PFSK-1 (cell line): ENCODE measurements at regions not wholly inside any gene's neighbourhood (a gene's known extent, or its start where the extent isn't known, plus 50 kb on each side); places are given as distances from the start of the nearest gene placed in this dataset.

ENCODE experiments used
- FOXP2 ChIP-seq: optimal IDR thresholded peaks from 2 replicates; pipeline ENCODE3; 2011; ENCODE audit warnings: borderline replicate concordance, control low read depth, inconsistent platforms; ENCODE audit not compliant: insufficient read depth; ENCODE audit errors: extremely low read length, extremely low read depth
- POLR2AphosphoS5 ChIP-seq: IDR thresholded peaks from 2 replicates; pipeline ENCODE4 v1.6.1; 2012; ENCODE audit warnings: low read depth, mild to moderate bottlenecking, control low read depth, low read length, moderate library complexity
- SIN3A ChIP-seq: IDR thresholded peaks from 2 replicates; pipeline ENCODE4 v1.6.1; 2012; ENCODE audit warnings: mild to moderate bottlenecking, low read length, moderate library complexity, borderline replicate concordance; ENCODE audit not compliant: insufficient read depth
- TAF1 ChIP-seq: IDR thresholded peaks from 2 replicates; pipeline ENCODE4 v1.6.1; 2012; ENCODE audit warnings: low read length, control low read depth, borderline replicate concordance; ENCODE audit not compliant: insufficient read depth
- TF ChIP-seq, protein P1 (sequence below), 2 experiments: IDR thresholded peaks; 2 replicates each; pipeline versions ENCODE4 v1.6.1 to v1.8.0; 2011 to 2012; ENCODE audit warnings: low read depth in 2 of 2, low read length in 2 of 2, control low read depth in 1 of 2, inconsistent platforms in 1 of 2, mild to moderate bottlenecking in 1 of 2, moderate library complexity in 1 of 2; ENCODE audit not compliant: insufficient read depth in 1 of 2

DNA sequence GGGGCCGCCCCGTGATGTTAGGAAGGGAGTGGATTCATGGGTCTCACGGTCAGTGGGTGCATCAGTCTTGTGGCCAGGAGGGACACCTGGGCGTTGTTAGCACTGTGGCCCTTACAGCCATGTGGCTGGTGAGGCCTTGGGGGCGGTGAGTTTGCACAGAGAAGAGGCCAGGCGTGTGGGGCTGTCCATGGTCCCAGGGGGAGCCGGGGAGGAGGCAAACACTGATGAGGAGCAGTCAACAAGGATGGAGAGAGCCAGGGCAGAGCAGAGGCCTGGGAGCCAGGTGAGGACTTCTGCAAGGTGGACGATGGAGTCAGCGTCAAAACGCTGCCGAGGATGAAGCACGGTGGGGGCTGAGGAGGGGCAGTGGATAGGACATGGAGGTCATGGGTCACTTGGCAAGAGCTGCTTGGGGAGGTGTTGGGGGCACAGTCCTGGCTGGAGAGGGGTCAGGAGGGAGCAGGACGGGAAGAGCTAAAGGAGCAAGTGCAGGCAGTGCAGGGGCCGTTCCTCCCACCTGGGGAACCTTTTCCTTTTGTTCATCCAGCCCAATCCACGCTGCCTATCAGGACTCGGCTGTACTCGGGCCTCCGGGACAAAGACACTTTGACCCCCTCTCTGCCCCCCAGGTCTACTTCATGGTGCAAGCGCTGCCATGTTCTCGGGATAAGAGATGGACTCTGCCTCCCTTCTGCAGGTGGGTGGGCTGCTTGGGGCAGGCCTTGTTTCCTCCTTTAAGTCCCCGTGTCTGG lies 801.1 kb downstream of the TBC1D22A start:
- TF ChIP-seq POLR2AphosphoS5 (no peak), SIN3A (no peak), FOXP2 (no peak), TAF1 (no peak)
- TF ChIP-seq, protein P1, sequence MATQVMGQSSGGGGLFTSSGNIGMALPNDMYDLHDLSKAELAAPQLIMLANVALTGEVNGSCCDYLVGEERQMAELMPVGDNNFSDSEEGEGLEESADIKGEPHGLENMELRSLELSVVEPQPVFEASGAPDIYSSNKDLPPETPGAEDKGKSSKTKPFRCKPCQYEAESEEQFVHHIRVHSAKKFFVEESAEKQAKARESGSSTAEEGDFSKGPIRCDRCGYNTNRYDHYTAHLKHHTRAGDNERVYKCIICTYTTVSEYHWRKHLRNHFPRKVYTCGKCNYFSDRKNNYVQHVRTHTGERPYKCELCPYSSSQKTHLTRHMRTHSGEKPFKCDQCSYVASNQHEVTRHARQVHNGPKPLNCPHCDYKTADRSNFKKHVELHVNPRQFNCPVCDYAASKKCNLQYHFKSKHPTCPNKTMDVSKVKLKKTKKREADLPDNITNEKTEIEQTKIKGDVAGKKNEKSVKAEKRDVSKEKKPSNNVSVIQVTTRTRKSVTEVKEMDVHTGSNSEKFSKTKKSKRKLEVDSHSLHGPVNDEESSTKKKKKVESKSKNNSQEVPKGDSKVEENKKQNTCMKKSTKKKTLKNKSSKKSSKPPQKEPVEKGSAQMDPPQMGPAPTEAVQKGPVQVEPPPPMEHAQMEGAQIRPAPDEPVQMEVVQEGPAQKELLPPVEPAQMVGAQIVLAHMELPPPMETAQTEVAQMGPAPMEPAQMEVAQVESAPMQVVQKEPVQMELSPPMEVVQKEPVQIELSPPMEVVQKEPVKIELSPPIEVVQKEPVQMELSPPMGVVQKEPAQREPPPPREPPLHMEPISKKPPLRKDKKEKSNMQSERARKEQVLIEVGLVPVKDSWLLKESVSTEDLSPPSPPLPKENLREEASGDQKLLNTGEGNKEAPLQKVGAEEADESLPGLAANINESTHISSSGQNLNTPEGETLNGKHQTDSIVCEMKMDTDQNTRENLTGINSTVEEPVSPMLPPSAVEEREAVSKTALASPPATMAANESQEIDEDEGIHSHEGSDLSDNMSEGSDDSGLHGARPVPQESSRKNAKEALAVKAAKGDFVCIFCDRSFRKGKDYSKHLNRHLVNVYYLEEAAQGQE (IDR thresholded peaks at IDR 0.05; ENCODE audit: insufficient read depth in 1 of 2, low read depth in 2 of 2, low read length in 2 of 2), result no peak

DNA sequence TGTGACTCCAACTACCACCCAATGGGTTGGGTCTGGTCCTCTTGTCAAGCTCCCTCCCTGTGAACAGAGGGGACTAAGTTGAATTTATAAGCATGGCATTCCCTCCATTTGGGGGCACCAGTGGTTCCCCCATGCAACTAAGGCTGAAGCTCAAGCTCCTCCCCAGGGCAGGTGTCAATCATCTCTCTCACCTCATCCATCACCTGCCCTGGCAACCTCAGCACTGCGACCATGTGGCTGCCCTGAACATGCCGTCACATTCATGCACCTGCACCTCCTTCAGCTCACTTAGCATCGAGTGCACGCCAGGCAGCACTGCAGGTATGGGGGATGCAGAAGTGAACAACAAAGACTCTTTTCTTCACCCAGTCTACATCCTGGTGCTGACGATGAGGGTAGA lies 799.3 kb downstream of the TBC1D22A start:
- TF ChIP-seq SIN3A (no peak), POLR2AphosphoS5 (no peak), FOXP2 (no peak), TAF1 (no peak)
- TF ChIP-seq, protein P1 (IDR thresholded peaks at IDR 0.05; ENCODE audit: insufficient read depth in 1 of 2, low read depth in 2 of 2, low read length in 2 of 2), result no peak

DNA sequence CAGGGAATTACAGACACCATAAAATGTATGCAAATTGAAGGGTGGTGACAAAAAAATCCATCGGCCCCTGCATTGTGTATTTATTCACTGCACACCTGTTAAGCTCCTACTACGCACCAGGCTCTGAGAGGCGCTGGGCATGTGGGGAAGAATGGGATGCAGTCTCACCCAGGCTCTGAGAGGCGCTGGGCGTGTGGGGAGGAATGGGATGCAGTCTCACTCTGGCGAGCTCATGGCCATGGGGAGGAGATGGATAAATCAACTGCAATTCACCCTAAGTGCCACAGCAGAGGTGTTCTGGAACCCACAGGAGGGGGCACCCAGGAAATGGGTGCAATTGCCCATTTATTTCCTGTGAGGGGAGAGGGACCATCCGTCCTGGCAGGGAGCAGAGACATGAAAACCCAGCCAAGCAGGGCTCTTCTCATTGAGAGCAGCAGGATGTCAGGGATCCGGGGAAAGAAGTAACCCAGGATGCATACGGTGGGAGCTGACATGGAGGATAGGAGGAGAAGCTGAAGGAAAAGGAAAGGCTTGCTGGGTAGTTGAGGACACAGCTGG lies 798.7 kb downstream of the TBC1D22A start:
- no peak for TF ChIP-seq SIN3A
- TF ChIP-seq, protein P1 (IDR thresholded peaks at IDR 0.05; ENCODE audit: insufficient read depth in 1 of 2, low read depth in 2 of 2, low read length in 2 of 2), result no peak
- no peak for TF ChIP-seq TAF1
- TF ChIP-seq POLR2AphosphoS5, result no peak
- no peak for TF ChIP-seq FOXP2

DNA sequence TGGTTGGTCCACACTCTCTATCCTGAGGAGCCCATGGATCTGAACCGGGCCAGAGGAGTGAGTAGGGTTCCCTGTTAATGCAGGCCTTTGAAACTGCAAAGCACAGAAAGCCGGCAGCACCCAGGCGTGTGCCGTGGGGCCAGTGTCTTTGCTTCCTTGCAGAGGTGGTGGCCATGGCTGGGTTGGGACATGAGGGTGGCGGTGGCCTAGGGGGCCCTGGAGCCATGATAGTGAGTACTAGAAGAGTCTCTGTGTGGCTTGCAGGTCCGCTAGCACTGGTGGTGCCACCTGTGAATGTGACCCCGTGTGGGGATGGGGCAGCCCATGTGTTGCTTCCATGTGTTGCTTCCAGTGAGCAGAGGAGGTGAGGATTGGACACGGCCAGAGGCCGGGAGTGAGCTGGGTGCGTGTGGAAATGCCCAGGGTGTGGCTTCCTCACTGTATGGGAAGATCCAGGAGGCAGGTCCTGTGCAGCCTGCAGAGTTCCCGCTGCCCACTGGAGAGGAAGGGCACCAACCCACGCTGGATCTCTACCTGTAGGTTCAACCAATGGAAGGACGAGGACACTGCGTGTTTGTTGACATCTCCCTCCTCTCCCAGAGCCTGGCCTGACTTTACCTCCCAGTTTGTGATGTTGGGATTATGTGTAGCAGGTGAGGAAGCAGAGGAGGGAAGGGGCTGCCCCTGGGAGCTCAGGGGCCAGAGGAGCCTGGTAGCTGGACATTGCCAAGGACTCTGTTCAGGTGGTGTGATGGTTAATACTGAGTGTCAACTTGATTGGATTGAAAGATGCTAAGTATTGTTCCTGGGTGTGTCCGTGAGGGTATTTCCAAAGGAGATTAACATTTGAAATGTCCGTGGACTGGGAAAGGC lies 796.6 kb downstream of the TBC1D22A start:
- TF ChIP-seq POLR2AphosphoS5 (no peak), FOXP2 (no peak), TAF1 (no peak), SIN3A (no peak)
- TF ChIP-seq, protein P1 (IDR thresholded peaks at IDR 0.05; ENCODE audit: insufficient read depth in 1 of 2, low read depth in 2 of 2, low read length in 2 of 2), result no peak
